Daoy (cell line): ENCODE measurements at regions not wholly inside any gene's neighbourhood (a gene's known extent, or its start where the extent isn't known, plus 50 kb on each side); places are given as distances from the start of the nearest gene placed in this dataset.

ENCODE experiments used
- DNase-seq: peaks from one replicate; pipeline ENCODE4 v3.0.0-alpha.2; 2015; ENCODE audit warnings: low read depth

DNA sequence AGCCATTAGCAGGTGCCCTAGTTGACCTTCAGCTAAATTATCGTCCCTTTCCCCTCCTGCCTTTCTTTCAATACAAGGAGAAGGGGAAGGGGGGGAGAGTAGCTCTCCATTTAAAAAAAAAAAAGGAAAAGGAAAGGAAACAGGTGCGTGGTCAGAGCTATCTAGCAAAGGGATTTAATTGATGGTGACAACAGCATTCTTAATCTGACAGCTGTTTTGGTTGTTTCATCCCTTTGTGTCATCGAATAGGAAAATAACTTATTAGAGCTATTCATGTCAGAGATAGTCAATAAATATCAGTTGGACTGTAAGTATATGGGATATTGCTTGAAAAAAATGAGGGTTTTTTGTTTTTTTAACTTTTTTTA is 195.2 kb upstream of the SASH1 start:
- DNase-seq: no peak

- no peak for DNase-seq
These were observed 190.6 kb upstream of the SASH1 start for GRCh38 chr6:148151896-148152643.

GRCh38 chr6:148154668-148155067 is 188.0 kb upstream of the SASH1 start:
- no peak for DNase-seq

GRCh38 chr6:148155293-148155692 is 187.3 kb upstream of the SASH1 start:
- DNase-seq: no peak

- DNase-seq: no peak
These were observed 184.8 kb upstream of the SASH1 start for GRCh38 chr6:148157841-148158240.

DNA sequence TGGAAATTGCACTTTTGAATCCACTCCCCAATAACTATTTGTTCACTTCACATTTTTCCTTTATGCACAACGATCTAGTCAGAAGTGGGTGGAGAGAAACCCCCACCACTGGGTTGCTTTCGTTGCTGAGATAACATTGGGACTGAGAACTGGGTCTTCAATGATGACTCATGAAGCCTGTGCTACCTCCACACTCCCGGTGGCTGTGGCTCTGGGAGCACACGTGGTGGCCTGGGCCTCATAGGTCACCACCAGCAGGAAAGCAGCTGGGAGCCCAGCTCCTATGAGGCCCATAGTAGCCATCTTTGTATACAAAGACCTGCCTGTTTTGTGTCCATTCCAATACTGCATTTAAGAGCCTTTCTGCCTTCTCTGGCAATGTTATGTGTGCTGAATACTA is 178.0 kb upstream of the SASH1 start:
- DNase-seq: no peak

GRCh38 chr6:148166339-148166968 is 176.2 kb upstream of the SASH1 start:
- peak; percentile 57 for DNase-seq

DNA sequence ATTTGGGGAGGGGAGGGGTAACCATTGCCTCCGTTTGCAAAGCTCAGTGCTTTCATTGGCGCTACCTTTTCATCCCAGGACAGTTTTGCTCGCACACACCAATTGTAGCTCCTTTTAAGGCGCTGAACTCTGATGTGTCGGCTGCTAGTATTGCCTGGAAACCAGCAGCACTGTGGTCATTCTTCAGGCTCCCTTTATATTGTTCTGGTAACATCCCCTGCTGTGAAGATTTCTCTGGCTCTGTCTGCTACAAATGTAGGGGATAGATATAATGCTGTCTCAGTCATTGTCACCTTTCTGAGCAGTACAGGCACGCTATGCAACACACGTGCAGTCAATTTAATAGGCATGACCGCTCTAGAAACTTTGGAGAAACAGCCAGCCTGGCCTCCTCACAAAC is 172.9 kb upstream of the SASH1 start:
- no peak for DNase-seq

DNA sequence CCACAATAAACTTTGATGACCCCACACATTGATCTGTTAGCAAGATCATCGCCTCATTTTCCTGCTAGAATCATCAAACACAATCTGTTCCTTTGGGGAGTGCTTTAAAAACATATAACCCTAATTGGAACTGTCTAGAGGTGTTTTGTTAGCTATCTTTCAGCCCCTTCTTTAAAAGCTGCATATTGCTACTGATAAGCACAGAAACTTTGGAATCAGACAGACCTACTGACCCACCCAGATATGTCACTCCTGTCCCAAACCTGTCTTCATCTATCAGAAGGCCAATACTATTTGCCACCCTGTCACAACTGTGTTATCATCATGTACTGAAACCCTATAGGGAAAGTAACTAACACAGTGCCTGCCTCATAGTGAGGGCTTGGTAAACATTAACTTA is 172.4 kb upstream of the SASH1 start:
- DNase-seq: no peak

DNA sequence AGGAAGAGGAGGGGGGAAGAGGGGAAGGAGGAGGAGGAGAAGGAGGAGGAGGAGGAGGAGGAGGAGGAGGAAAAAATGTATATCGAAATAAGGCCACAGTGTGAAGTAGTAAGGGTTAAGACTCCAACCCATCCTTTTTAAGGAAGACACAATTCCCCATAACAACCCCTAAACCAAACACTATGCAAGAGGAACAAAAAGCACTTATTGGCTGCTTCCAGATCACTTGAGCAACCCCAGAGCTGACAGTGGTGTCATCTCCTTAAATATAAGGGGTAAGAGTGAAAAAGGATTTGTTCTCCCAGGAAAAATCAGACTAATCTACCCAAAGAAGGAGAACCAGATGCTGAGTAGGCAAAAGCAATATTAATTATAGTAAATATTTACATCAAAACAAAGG is 169.1 kb upstream of the SASH1 start:
- no peak for DNase-seq

DNA sequence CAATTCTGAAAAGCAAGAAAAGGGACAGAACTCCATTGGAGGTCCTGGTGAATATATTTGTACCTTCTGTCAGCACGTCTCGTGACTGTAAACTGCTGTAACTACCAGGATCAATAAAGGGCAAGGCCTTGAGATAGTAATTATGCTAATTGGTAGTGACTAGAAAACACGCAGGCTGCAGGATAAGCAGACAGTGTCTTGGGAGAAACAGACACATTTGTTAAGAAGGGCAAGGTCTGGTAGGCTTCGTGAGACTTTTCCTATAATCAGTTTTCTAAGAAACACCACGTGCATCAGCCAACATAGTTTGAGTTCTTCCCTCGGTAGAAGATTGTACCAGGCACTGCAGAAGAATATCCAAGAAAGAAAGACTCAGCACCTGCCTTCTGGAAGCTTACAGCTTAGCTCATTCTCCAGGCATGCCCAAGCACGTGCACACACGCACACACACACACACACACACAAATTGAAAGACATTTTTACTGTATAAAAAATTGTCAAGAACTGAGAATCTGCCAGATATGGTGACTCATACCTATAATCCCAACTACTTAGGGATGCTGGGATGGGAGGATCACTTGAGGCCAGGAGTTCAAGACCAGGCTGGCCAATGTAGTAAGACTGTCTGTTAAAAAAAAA is 167.0 kb upstream of the SASH1 start:
- DNase-seq: no peak

DNA sequence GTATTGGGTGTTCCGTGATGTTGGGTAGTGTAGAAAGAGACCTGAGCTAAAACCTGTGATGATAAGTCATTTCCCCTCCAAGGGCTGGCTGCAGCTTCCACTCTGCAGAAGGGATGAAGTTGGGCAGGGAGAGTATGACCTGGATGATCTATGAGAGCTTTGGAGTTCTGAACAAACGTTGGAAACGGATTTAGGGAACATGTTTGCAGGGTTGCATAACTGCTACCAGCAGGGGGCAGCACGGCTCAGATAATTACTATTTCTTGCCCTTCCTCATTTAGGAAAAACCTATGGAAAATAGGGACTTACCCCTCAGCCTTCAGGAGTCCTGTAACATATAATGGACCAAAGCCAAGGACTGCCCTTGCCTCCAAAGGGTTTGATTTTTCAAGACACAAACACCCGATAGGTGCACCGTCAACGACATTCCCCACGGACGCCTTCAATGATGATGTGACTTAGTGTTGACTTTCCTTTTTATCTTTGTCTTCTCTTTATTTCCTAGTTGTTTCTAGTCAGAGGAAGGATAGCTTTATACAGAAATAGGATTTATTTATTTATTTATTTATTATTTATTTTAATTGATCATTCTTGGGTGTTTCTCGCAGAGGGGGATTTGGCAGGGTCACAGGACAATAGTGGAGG is 164.9 kb upstream of the SASH1 start:
- peak; percentile 75 for DNase-seq

DNA sequence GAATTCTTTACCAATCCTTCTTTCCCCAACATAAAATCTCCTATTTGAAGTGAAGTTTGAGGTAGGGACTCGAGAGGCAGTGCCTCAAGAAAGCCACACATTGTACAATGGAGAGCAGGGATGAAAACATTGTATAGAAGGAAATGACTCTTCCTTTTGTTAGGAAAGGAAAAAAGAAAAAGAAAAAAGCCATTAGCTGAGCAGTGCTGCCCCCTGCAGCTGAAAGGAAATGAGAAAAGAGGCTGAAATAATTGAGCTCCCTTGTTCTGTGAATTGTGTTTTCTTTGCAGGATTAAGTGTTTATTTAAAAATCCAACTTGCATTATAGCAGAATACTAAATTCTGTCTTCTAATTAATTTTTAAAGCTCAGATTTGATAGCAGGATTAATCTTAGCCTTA is 162.9 kb upstream of the SASH1 start:
- peak; percentile 69 for DNase-seq

DNA sequence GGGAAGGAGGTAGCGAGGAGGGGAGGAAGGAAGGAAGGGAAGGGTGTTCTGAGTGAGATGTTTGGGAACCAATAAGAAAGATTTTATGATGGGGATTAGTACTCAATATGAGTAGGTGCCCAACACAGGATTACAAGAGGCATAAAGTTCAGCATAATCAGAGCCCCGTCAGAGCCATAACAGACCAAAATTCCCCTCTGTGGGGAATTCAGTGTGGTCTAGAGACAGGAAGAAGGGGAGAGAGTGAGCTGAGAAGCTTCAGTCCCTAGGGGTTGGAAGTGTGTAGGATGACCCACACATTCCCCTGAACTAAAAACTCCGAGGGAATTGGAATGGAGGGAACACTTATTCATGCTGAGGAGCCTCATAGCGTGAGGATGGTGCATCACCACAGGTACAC is 160.3 kb upstream of the SASH1 start:
- no peak for DNase-seq

- no peak for DNase-seq
These were observed 158.9 kb upstream of the SASH1 start for GRCh38 chr6:148183776-148184175.

DNA sequence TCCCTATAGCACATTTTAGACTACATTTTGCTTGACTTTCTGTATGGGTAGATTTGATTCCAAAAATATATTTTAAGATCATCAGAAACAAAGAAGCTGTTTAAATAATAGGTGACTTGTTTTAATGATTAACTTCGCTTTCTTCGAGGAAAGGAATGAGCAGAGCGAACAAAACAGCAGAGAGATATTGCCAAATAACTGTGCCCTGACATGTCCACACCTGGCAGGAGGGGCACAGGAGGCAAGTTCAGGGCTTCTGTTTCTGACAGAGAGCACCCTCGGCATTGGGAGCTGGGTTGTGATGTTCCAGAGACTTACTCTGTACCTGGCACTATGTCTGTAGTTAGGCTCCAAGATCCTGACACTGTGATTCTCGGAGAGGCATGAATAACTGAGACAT is 155.7 kb upstream of the SASH1 start:
- no peak for DNase-seq

DNA sequence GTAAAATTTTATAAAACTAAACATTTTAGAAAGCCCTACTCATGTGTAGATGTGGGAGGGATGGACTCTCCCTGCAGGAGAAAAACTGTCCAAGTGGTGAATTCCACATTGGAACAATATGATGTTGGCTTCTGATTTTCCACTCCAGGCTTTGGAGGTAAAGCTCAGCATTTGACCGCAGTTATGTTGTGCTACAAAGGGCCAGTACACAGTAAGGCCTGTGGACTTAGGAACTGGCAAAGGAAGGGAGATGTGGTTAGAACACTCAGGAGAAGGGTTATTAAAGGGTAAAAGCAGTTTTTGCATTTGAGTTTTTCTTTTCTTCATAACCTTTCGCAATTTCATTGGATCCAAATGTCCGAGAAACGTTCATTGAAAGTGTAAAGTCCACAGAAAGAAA is 150.3 kb upstream of the SASH1 start:
- DNase-seq: peak; percentile 93

GRCh38 chr6:148193063-148193680 is 149.5 kb upstream of the SASH1 start:
- DNase-seq: peak; percentile 77

- no peak for DNase-seq
These were observed 147.1 kb upstream of the SASH1 start for GRCh38 chr6:148195511-148195910.

DNA sequence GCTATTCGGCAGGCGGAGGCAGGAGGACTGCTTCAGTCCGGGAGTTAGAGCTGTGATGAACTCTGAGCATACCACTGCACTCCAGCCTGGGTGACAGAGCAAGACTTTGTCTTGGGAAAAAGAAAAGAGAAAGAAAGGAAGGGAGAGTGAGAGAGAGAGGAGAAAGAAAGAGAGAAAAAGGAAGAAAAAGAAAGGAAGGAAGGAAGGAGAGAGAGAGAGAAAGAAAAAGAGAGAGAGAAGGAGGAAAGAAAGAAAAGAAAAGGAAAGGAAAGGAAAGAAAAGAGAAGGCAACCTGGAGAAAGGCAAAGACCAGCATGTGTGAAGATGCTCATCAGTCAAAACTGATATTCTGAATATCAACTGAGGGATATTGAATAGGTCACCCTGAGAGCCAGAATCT is 143.1 kb upstream of the SASH1 start:
- DNase-seq: no peak

DNA sequence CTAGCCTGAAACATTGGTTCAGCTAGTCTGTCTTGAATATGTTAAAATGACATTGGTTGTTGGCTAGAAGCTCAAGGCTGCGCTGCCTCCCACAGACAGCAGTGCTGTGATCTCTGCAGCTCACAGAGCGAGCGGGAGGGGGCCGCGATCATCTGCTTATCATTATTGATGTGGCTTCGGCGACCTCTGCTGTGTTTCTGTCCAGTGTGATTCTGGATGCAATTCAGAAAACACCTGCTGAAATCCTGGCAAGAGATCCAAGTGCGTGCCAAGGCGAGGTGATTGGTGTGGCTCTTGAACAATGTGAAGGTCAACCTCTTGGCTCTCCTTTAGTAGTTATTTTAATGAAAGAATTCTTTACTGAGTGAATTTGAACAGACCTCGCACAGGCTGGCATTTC is 142.3 kb upstream of the SASH1 start:
- no peak for DNase-seq

GRCh38 chr6:148200781-148201180 is 141.9 kb upstream of the SASH1 start:
- no peak for DNase-seq
